Stimulated activated CD8-positive, alpha-beta memory T cell treated with anti-CD3 and anti-CD28 coated beads, Interleukin-7, amount 100 ng/mL, for 24 hours (primary cell): ENCODE measurements at regions not wholly inside any gene's neighbourhood (a gene's known extent, or its start where the extent isn't known, plus 50 kb on each side); places are given as distances from the start of the nearest gene placed in this dataset.

Source experiments
- DNase-seq: peaks from one replicate; pipeline ENCODE4 v3.0.0-alpha.2; 2020; ENCODE audit warnings: low read depth

DNA sequence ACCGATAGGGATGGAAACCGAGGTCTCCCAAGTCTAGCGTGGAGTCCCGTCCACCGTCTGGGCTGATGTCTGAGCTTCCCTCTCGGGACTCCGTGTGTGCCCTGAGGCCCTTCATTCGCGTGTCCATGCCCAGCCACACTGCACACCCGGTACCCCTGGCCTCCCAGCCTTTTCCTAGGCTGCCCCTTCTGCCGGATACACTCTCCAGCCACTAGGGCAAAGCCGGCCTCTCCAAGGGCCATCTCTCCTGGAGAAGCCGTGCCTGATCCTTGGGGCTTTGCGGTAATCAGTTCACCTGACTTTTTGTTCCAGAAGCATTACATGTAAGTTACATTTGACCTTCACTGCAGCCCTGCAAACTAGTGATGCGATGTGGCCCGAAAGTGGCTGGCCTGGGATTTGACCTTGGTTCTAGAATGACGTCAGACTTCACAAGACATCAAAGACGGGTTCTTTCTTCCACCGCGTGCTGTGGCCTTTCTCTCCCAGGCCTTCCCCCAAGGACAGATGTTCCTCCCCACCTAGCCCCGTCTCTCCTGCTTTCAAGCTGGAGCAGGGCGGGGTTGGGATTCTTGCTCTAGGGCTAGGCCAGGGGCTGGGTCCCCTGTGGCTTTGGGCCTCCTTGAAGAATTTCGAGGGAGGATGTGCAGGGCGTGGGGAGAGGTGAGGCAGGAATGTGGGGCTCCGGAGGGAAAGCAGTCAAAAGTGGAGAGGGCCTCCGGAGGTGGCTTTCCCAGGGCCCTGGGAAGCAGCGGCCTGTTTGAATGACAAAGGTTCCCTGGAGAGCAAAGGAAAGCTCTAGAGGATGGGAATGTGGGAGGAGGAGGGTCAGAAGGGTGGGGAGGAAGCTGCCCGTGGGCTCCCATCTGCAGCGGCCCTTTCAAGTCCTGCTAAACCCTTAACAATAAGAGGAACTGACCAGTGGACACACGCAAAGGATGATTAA lies 49.7 kb upstream of the SLC2A1 start:
- no peak for DNase-seq
